GM19239 (cell line): ENCODE measurements at regions not wholly inside any gene's neighbourhood (a gene's known extent, or its start where the extent isn't known, plus 50 kb on each side); places are given as distances from the start of the nearest gene placed in this dataset.
A peak's percentile ranks its signal among the peaks of the same experiment; 100 is the strongest.
"Not testable (repeated sequence)": the region's sequence is repeated elsewhere in the genome, so short reads cannot be mapped to it uniquely, and the experiment has no call there.

ENCODE experiments used
- DNase-seq: peaks from one replicate; pipeline ENCODE4 v3.0.0; 2011; ENCODE audit warnings: low spot score; ENCODE audit not compliant: insufficient read length
- FAIRE-seq: peaks from 2 replicates; lab custom pipeline; 2011; peaks lifted over from hg19 to GRCh38; lab: Jason Lieb, UNC

GRCh38 chr2:236345081-236345714, 81.0 kb upstream of the ASB18 start:
- DNase-seq, result no peak
- FAIRE-seq, result no peak

DNA sequence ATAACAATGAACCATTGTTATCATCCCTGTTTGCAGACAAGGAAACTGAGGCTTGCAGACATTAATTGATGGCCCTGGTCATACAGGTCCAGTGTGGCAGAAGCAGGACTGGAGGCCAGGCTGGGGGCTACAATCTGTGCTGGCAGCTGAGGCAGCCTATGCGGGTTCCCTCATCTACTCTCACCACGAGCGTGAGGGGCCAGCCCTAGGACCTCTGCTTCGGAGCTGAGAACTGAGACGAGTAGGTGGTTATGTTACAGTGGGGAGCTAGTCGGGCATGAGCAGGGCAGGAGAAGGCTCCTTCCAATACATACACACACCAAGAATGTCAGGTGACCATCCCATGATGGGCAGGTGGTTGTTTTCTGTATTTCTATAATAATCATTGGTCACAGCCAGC, 82.2 kb upstream of the ASB18 start:
- DNase-seq (no peak), FAIRE-seq (no peak)

DNA sequence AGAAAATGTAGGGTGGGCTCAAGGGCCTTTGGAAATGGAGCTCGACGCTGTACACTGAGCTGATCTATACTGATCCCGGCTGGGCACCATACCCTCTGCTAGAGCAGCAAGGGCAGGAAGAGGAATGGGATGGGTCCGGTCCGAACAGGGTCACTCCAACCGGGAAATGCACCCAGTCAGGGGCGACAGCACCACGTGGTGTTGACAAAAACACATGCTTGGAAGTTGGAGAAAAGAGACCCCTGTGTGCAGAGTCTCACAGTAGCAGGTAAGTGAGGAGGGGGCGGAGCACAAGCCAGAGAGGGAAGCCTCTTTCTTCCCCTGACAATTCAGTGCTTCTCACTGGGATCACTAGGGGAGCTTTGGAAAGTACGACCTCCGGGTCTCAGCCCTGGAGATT, 84.1 kb upstream of the ASB18 start:
- no peak for FAIRE-seq

GRCh38 chr2:236348976-236349375, 84.8 kb upstream of the ASB18 start:
- FAIRE-seq, result no peak

More for the DNA sequence above, 84.1 kb upstream of the ASB18 start:
- DNase-seq, result no peak

GRCh38 chr2:236350426-236350825, 86.2 kb upstream of the ASB18 start:
- FAIRE-seq (no peak), DNase-seq (no peak)

More at GRCh38 chr2:236348976-236349375, 84.8 kb upstream of the ASB18 start:
- DNase-seq, result no peak

- FAIRE-seq (no peak), DNase-seq (no peak)
These were observed 87.8 kb upstream of the ASB18 start for GRCh38 chr2:236351966-236352525.

DNA sequence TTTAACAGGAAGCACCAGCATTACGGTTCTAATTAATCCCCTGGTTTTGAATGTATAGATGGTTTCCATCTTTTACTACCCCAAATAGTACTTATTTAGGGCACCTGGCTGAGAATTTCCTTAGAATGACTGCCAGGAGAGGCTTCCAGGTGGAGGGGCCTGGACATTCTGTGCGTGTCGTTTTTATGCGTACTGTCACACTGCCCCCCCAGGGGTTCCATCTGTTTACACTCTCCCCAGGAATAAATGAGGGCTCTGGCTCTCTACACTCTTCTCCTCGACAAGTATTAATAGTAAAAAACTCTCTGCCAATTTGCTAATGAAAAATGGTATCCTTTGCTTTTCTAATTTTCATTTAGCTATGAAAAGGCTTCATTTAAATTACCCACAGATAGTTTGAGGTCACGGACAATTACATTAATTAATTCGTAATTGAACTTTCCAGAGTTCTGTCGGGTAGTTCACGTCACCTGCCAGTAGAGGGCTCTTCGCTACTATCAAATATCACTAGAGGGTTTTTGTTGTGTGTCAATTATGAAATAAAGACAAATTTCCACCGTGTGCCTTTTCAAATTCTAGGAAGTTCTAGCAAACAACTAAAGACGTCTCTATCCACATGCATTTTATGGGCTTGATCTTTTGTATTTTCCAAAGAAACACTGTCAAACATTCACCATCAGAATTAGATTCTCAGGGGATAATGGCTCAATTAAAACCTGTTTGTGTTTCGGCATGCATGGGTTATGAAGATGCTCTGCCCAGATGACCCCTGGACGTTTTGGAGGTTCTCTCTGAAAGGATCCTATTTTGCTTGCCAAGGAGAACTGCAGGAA, 88.8 kb upstream of the ASB18 start:
- DNase-seq (no peak), FAIRE-seq (peak; percentile 68)

- FAIRE-seq (no peak), DNase-seq (no peak)
These were observed 89.4 kb upstream of the ASB18 start for GRCh38 chr2:236353594-236353942.

DNA sequence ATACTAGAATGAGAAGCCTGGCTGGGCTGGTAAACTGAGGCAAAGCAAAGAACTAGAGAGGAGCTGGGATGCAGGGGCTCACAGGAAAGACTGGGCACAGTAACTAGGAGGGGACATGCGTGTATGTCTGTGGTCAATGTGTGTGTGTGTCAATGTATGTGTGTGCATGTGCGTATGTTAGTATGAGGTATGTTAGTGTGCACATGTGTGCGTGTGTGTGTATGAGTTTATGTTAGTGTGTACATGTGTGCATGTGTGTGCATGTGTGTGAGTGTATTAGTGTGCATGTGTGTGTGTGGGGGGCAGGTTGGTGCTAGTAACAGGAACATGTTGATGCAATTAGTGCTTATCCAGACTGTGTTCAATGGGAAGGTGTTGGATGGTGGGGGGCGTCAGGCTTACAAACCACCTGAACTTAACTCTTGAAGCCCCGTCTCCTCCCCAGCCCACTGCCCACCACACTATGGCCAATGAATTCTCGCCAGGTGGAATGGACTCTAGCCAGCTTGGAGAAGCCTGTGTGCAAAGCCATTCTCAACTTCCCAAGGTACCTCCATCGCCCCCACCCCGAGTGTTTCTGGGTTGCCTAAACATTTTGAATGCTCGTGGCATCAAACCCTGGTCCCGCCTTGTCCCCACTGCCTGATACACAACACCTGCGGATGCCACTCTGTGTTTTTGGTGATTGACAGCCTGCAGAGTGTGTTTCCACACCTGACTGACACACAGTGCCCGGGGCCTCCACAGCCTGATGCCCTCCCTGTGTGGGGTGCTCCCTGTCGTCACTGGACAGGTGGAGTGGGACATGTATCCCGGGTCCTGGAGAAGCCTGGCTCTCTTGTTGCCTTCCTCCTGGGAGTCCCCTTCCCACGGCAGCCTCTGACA, 90.1 kb upstream of the ASB18 start:
- no peak for DNase-seq
- FAIRE-seq, result no peak

DNA sequence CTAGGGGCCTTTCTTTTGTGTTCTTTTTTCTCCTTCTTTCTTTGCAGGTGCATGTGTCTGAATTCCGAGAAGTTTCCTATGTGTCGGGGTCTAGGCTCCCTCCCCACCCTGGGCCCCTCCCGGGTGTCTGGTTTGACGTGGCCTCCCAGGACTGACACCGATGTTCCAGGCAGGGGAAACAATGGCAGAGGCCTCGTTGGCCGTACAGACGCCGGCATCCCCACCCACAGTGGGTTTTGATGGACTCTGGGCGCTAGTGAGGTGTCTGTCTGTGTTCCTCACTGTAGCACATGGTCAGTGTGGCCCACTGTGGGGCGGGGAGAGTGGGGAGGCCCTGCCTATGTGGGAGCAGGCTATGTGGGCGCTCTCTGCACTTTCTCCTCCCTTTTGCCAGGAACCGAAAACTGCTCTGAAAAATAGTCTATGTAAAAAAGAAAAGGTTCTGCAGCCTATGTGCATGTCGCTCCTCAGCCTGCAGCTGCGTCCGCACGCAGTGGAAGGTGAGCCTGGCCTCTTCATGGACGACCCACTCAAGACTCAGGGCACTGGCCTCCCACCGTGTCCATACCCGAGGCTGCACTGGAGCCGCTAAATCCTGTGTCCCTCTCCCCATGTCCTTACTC, 90.9 kb upstream of the ASB18 start:
- FAIRE-seq, result no peak
- no peak for DNase-seq

- DNase-seq (no peak), FAIRE-seq (no peak)
These were observed 91.7 kb upstream of the ASB18 start for GRCh38 chr2:236355911-236356310.

- not testable (repeated sequence) for FAIRE-seq, DNase-seq
These were observed 92.1 kb upstream of the ASB18 start for GRCh38 chr2:236356321-236356720.

- DNase-seq, FAIRE-seq: not testable (repeated sequence)
These were observed 94.3 kb upstream of the ASB18 start for GRCh38 chr2:236358482-236358881.

DNA sequence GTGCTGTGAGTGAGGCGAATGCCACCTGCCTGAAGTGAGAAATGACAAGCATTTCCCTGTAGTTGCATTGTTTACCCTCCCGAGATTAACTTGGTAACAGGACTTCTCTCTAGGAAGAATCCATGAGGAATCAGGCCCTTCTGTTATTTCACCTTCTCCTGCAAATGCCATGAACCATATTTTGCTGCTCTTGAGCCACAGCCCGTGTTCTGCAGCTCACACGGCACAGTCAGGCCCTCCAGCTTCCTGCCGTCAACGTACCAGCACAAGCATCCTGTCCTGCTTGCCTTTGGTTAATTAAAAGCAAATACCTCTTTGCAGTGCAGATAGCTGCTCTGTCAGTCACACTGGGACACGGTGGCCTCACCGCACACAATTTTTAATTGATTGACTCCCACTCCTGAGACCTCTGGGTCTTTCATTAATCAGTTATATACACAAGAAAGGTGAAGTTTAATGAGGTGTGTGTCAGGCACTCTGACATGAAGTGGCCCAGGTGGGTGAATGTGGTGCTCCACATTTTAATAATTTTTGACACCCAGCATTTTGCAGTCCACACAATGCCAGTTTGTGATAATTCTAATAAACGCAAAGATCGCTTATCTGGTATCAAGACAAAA, 95.3 kb upstream of the ASB18 start:
- FAIRE-seq (no peak), DNase-seq (no peak)

- DNase-seq (no peak), FAIRE-seq (no peak)
These were observed 96.3 kb upstream of the ASB18 start for GRCh38 chr2:236360496-236360895.

DNA sequence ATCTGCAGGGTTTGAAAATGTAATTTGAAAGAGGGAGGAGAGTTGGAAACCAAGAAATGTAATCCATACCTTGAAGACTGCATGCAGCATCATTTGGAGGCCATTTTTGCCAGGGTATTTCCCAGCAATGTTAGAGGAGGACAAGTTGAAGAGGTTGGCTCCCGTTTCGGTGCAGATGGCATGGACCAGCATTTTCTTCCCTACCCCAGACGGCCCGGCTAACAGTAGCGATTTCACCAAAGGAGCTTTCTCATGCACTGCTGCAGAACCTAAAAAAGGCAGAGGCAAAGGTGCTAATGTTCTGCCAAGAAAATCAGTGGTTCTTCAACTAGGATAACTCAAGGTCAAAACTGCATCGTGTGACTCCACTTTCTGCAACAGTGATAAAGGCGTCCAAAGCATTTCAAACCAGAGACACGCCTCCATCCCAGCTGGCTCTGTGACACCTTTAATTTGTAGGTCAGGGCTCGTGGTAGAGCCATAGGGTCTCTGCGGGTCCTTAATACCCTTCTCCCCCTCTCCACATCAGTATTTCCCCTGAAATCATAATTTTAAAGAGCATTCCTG, 99.6 kb upstream of the ASB18 start:
- FAIRE-seq, result no peak
- DNase-seq, result no peak

DNA sequence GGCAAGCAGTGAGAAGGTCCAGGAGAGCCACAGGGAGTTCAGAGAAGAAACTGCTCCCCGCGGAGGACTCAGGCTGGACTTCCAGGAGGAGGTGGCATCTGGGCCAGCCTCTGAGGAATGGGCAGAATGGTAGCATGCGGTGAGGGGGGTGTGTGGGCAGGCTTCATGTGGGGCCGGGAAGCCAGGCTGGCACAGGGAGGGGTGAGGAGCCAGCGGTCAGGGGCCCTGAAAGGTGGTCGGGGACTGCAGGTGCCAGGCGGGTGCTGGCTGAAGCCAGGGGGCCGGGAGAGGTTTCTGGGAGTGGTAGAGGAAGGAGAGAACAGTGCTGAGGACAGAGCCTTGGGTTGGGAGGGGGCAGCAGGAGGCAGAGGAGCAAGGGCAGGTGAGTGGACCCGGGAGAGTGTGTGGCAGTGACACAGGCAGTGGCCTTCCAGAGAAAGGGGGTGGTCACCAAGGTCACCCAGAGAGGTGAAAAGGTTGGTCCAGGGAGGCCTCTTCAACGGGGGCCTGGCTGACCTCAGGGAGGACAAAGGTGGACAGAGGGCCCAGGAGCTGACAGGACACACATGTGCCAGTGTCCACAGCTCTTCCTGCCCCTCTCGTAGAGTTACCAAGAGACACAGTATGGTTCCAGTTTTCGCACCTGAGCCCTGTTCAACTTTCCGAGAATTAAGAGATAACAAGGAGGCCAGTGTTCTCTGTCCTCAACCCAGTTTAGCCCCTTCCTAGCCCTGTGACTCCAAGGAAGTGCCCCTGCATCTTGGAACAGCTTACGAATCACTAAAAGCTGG, 101.2 kb upstream of the ASB18 start:
- DNase-seq, result no peak
- FAIRE-seq, result no peak

- FAIRE-seq (no peak), DNase-seq (no peak)
These were observed 101.8 kb upstream of the ASB18 start for GRCh38 chr2:236366049-236366387.

- FAIRE-seq (peak; percentile 51), DNase-seq (no peak)
These were observed 102.2 kb upstream of the ASB18 start for GRCh38 chr2:236366397-236366796.
